Caco-2 (cell line): ENCODE measurements at regions not wholly inside any gene's neighbourhood (a gene's known extent, or its start where the extent isn't known, plus 50 kb on each side); places are given as distances from the start of the nearest gene placed in this dataset.
"Not testable (repeated sequence)": the region's sequence is repeated elsewhere in the genome, so short reads cannot be mapped to it uniquely, and the experiment has no call there.

Experiments used
- BruUV-seq: library from RNA; stranded (reverse); fragments of 400-500 nt; replicated peaks from 2 replicates; lab custom pipeline; 2021; lab: Mats Ljungman, UMichigan
- CTCF ChIA-PET: fragments of 300-600 bp; sonication (Branson Sonifier 250); formaldehyde crosslinking; loops from one replicate; lab custom pipeline; 2022; ENCODE audit warnings: antibody characterized with exemption; lab: Charles Lee
- POLR2A ChIA-PET: fragments of 300-600 bp; sonication (Branson Sonifier 250); formaldehyde crosslinking; loops from one replicate; lab custom pipeline; 2022; ENCODE audit warnings: antibody characterized with exemption; lab: Charles Lee
- DNase-seq, 2 experiments: peaks; one replicate each; pipeline versions ENCODE4 v3.0.0 to v3.0.0-alpha.2; 2020 to 2022
- H3K27me3 ChIP-seq: replicated peaks from 2 replicates; pipeline ENCODE4 v1.6.0; 2011; ENCODE audit warnings: low read length; ENCODE audit not compliant: control insufficient read depth, insufficient read depth
- H3K36me3 ChIP-seq: 2 replicates; pipeline ENCODE4 v1.5.1; 2011; ENCODE audit warnings: low read length; ENCODE audit not compliant: control insufficient read depth, insufficient read depth
- H3K4me1 ChIP-seq: fragments of 250-450 bp; sonication (Bioruptor Pico); 2 replicates; pipeline ENCODE4 v1.5.1; 2020; ENCODE audit warnings: mild to moderate bottlenecking
- H3K4me3 ChIP-seq: 2 replicates; pipeline ENCODE4 v1.5.1; 2011; ENCODE audit warnings: low read depth, mild to moderate bottlenecking, control low read depth, low read length
- H3K9me3 ChIP-seq: fragments of 250-450 bp; sonication (Bioruptor Pico); 2 replicates; pipeline ENCODE4 v1.5.1; 2020; ENCODE audit warnings: mild to moderate bottlenecking, moderate library complexity
- H3K27ac Mint-ChIP-seq: one replicate; pipeline ENCODE4 v1.8.0; 2022; ENCODE audit warnings: mixed read lengths; ENCODE audit not compliant: unreplicated experiment
- H3K27me3 Mint-ChIP-seq: one replicate; pipeline ENCODE4 v1.8.0; 2022; ENCODE audit warnings: mixed read lengths; ENCODE audit not compliant: insufficient read depth, unreplicated experiment
- H3K36me3 Mint-ChIP-seq: one replicate; pipeline ENCODE4 v1.8.0; 2022; ENCODE audit warnings: mild to moderate bottlenecking, mixed read lengths; ENCODE audit not compliant: insufficient read depth, unreplicated experiment
- H3K4me1 Mint-ChIP-seq: one replicate; pipeline ENCODE4 v1.8.0; 2022; ENCODE audit warnings: low read depth, mixed read lengths; ENCODE audit not compliant: unreplicated experiment
- H3K4me3 Mint-ChIP-seq: one replicate; pipeline ENCODE4 v1.8.0; 2022; ENCODE audit warnings: mild to moderate bottlenecking, moderate library complexity, mixed read lengths; ENCODE audit not compliant: unreplicated experiment
- H3K9me3 Mint-ChIP-seq: one replicate; pipeline ENCODE4 v1.8.0; 2022; ENCODE audit warnings: mixed read lengths; ENCODE audit not compliant: unreplicated experiment
- intact Hi-C: fragments of 100-400 bp; cut with micrococcal nuclease; formaldehyde crosslinking; loops from one replicate; pipeline ENCODE4 v1.10.0; 2022; ENCODE audit not compliant: unreplicated experiment
- TF ChIP-seq, protein P1 (sequence below), 2 experiments: fragments of 200-600 bp in 1 of 2; IDR thresholded peaks; 1 replicate in 1 of 2; 2 replicates in 1 of 2; pipeline versions ENCODE4 v1.5.1 to v1.8.0; 2011 to 2022; ENCODE audit warnings: antibody characterized with exemption in 1 of 2, control low read depth in 1 of 2, inconsistent platforms in 1 of 2, low read depth in 1 of 2, low read length in 1 of 2, mild to moderate bottlenecking in 1 of 2, moderate library complexity in 1 of 2; ENCODE audit not compliant: insufficient read depth in 1 of 2, severe bottlenecking in 1 of 2, unreplicated experiment in 1 of 2

DNA sequence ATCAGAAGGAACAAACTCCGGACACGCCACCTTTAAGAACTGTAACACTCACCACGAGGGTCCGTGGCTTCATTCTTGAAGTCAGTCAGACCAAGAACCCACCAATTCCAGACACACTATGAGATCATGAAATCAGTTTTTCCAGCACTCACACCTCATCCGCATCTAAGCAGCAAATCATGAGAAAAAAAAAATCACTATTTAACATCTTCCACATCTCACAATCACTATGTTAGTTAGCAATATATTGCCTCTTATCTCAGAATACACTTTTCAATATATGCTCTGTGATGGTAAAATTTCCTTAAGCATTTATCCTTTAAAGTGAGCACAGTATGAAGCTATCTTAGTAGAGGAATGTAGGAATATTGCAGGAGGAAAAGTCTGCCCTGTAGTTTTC lies 328.7 kb downstream of the FAM181B start:
- Mint-ChIP-seq H3K9me3 (no peaks in the 10 kb centered on the region), H3K36me3 (no peaks in the 10 kb centered on the region), H3K4me3 (no peak overlapping the region), H3K27ac (no peak overlapping the region), H3K27me3 (peaks cover 10% of the 10 kb centered on the region), H3K4me1 (no peaks in the 10 kb centered on the region)
- intact Hi-C loops, result no loop called here
- Histone ChIP-seq H3K4me1 (no peaks in the 10 kb centered on the region), H3K4me3 (no peak overlapping the region), H3K36me3 (no peaks in the 10 kb centered on the region), H3K27me3 (no peaks in the 10 kb centered on the region), H3K9me3 (no peaks in the 10 kb centered on the region)
- BruUV-seq, result no TSS peak
- ChIA-PET POLR2A (no interaction called here), CTCF (no interaction called here)
- TF ChIP-seq, protein P1, sequence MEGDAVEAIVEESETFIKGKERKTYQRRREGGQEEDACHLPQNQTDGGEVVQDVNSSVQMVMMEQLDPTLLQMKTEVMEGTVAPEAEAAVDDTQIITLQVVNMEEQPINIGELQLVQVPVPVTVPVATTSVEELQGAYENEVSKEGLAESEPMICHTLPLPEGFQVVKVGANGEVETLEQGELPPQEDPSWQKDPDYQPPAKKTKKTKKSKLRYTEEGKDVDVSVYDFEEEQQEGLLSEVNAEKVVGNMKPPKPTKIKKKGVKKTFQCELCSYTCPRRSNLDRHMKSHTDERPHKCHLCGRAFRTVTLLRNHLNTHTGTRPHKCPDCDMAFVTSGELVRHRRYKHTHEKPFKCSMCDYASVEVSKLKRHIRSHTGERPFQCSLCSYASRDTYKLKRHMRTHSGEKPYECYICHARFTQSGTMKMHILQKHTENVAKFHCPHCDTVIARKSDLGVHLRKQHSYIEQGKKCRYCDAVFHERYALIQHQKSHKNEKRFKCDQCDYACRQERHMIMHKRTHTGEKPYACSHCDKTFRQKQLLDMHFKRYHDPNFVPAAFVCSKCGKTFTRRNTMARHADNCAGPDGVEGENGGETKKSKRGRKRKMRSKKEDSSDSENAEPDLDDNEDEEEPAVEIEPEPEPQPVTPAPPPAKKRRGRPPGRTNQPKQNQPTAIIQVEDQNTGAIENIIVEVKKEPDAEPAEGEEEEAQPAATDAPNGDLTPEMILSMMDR (IDR thresholded peaks at IDR 0.05; ENCODE audit: insufficient read depth in 1 of 2, low read depth in 1 of 2, low read length in 1 of 2, severe bottlenecking in 1 of 2, unreplicated experiment in 1 of 2), result no peak
- DNase-seq, result no peak

DNA sequence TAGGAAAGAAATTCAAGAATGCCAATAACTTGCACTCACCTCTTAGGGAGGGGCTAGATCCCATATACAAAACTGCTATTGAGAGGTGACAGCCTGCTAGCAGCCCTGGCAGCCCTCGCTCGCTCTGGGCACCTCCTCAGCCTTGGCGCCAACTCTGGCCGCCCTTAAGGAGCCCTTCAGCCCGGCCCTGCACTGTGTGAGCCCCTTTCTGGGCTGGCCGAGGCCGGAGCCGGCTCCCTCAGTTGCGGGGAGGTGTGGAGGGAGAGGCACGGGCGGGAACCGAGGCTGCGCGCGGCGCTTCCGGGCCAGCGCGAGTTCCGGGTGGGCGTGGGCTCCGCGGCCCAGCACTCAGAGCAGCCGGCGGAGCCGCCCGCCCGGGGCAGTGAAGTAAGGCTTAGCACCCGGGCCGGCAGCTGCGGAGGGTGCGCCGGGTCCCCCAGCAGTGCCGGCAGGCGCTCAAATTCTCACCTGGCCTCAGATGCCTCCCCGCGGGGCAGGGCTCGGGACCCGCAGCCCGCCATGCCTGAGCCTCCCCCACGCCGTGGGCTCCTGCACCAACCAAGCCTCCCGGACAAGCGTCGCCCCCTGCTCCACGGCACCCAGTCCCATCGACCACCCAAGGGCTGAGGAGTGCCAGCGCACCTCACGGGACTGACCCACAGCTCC lies 329.9 kb downstream of the FAM181B start:
- Mint-ChIP-seq H3K27ac (no peak overlapping the region), H3K9me3 (no peaks in the 10 kb centered on the region), H3K4me3 (no peak overlapping the region), H3K27me3 (peaks cover 10% of the 10 kb centered on the region), H3K36me3 (no peaks in the 10 kb centered on the region), H3K4me1 (no peaks in the 10 kb centered on the region)
- Histone ChIP-seq H3K36me3 (no peaks in the 10 kb centered on the region), H3K9me3 (no peaks in the 10 kb centered on the region), H3K27me3 (no peaks in the 10 kb centered on the region), H3K4me1 (no peaks in the 10 kb centered on the region), H3K4me3 (no peak overlapping the region)
- POLR2A ChIA-PET, result no interaction called here
- no TSS peak for BruUV-seq
- DNase-seq, result no peak
- CTCF ChIA-PET, result no interaction called here
- intact Hi-C loops, result no loop called here
- TF ChIP-seq, protein P1 (IDR thresholded peaks at IDR 0.05; ENCODE audit: insufficient read depth in 1 of 2, low read depth in 1 of 2, low read length in 1 of 2, severe bottlenecking in 1 of 2, unreplicated experiment in 1 of 2), result no peak

DNA sequence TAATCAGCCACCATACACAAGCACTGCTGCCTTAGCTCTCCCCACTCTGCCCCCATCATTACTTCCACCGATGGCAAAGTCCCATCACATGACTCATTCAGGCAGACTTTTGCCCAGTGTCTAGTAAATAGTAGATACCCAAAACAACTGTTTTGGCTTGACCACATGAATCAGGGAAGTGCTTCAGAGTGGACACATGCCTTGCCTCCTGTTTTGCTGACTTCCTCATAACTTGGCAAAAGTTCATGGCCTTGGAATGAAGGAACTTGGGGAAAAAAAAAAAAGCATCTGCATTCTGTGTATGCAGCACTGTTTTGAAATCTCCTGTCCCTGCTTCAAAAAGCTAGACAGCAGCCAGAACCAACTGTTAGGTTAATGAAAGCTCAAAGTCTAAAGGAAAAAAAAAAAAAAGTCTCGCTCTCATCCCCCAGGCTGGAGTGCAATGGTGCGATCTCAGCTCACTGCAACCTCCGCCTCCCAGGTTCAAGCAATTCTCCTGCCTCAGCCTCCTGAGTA lies 335.3 kb downstream of the FAM181B start:
- intact Hi-C loops, result no loop called here
- Mint-ChIP-seq H3K4me1 (no peaks in the 10 kb centered on the region), H3K36me3 (no peaks in the 10 kb centered on the region), H3K4me3 (no peak overlapping the region), H3K9me3 (no peaks in the 10 kb centered on the region), H3K27me3 (peaks cover 4% of the 10 kb centered on the region), H3K27ac (no peak overlapping the region)
- H3K36me3 ChIP-seq, result no peaks in the 10 kb centered on the region
- DNase-seq, result no peak
- POLR2A ChIA-PET, result no interaction called here
- BruUV-seq, result no TSS peak
- H3K9me3 ChIP-seq, result peaks cover 6% of the 10 kb centered on the region; the same call in 1 of the 2 replicates
- no peaks in the 10 kb centered on the region for H3K27me3 ChIP-seq
- CTCF ChIA-PET, result no interaction called here
- H3K4me3 ChIP-seq, result no peak overlapping the region
- TF ChIP-seq, protein P1 (IDR thresholded peaks at IDR 0.05; ENCODE audit: insufficient read depth in 1 of 2, low read depth in 1 of 2, low read length in 1 of 2, severe bottlenecking in 1 of 2, unreplicated experiment in 1 of 2), result no peak
- H3K4me1 ChIP-seq, result no peaks in the 10 kb centered on the region

DNA sequence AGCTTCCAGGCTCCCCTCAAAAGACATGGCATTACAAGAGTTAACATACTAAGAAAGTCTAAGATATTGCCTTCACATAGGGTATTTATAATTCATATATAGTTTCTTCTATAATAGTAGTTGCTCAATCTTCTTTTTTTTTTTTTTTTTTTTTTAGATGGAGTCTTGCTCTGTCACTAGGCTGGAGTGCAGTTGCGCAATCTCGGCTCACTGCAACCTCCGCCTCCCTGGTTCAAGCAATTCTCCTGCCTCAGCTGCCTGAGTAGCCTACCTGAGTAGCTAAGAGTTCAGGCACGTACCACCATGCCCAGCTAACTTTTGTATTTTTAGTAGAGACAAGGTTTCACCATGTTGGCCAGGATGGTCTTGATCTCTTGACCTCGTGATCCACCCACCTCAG lies 337.0 kb downstream of the FAM181B start:
- H3K27me3 ChIP-seq, H3K4me3 Mint-ChIP-seq, H3K4me1 ChIP-seq, H3K27ac Mint-ChIP-seq, H3K4me3 ChIP-seq, BruUV-seq, H3K4me1 Mint-ChIP-seq, intact Hi-C loops, H3K9me3 ChIP-seq, H3K27me3 Mint-ChIP-seq, POLR2A ChIA-PET, CTCF ChIA-PET, H3K9me3 Mint-ChIP-seq, H3K36me3 ChIP-seq, DNase-seq, H3K36me3 Mint-ChIP-seq: not testable (repeated sequence)
